T-helper 2 cell treated with Interferon-gamma antibody and Interleukin-4, amounts not matched to agents 5 μg/mL and 100 μg/mL, for 36 hours (primary cell): ENCODE measurements at regions not wholly inside any gene's neighbourhood (a gene's known extent, or its start where the extent isn't known, plus 50 kb on each side); places are given as distances from the start of the nearest gene placed in this dataset.

Source experiments
- DNase-seq: peaks from one replicate; pipeline ENCODE4 v3.0.0; 2021; ENCODE audit warnings: low spot score
- H3K27ac Mint-ChIP-seq: one replicate; pipeline ENCODE4 v1.8.0; 2021; ENCODE audit warnings: mild to moderate bottlenecking, mixed read lengths
- H3K27me3 Mint-ChIP-seq: one replicate; pipeline ENCODE4 v1.8.0; 2021; ENCODE audit warnings: low read depth, mixed read lengths
- H3K36me3 Mint-ChIP-seq: one replicate; pipeline ENCODE4 v1.8.0; 2021; ENCODE audit warnings: low read depth, mixed read lengths
- H3K4me1 Mint-ChIP-seq: one replicate; pipeline ENCODE4 v1.8.0; 2021; ENCODE audit warnings: low read depth, mixed read lengths
- H3K4me3 Mint-ChIP-seq: one replicate; pipeline ENCODE4 v1.8.0; 2022; ENCODE audit warnings: mild to moderate bottlenecking, moderate library complexity, mixed read lengths
- H3K9me3 Mint-ChIP-seq: one replicate; pipeline ENCODE4 v1.8.0; 2021; ENCODE audit warnings: mixed read lengths

DNA sequence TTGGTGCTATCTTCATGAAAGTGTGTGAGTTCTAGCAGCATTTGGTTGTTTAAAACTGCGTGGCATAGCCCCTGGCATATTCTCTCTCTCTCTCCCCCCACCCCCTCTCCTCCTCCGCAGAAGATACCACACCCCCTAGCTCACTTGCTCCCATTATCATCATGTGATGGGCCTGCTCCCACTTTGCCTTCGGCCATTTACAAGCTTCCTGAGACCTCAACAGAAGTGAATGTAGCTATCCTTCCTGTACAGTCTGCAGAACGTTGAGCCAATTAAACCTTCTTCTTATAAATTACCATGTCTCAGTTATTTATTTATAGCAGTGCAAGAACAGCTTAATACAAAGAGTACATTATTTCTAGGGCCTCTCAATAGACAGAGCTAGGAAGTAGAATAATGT lies 1032.5 kb upstream of the CADM2 start:
- no peaks in the 10 kb centered on the region for H3K4me1 Mint-ChIP-seq
- H3K36me3 Mint-ChIP-seq, result no peaks in the 10 kb centered on the region
- no peak overlapping the region for H3K27ac Mint-ChIP-seq
- H3K4me3 Mint-ChIP-seq, result no peak overlapping the region
- no peak for DNase-seq
- no peaks in the 10 kb centered on the region for H3K27me3 Mint-ChIP-seq
- peaks cover 40% of the 10 kb centered on the region for H3K9me3 Mint-ChIP-seq

DNA sequence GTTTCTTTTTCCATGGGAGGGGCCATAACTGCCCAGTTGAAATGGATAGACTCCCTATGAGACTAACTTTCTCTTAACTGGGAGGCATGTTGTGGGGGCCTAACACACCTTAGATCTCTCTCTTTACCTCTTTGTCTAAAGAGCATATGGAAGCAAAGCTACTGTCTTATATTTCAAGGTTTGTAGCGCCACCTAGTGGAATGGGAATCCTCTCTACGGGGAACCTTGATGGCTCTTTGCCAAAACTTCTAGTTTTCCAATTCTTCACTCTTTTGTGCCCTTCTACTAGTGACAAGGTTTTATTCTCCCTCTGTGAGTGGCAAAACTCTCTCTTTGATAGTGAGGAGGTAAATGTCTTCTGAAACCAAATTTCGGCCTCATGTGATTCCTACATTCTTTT lies 1030.4 kb upstream of the CADM2 start:
- H3K9me3 Mint-ChIP-seq, result peaks cover 50% of the 10 kb centered on the region
- no peak overlapping the region for H3K4me3 Mint-ChIP-seq
- no peaks in the 10 kb centered on the region for H3K4me1 Mint-ChIP-seq
- no peaks in the 10 kb centered on the region for H3K36me3 Mint-ChIP-seq
- DNase-seq, result no peak
- no peaks in the 10 kb centered on the region for H3K27me3 Mint-ChIP-seq
- no peak overlapping the region for H3K27ac Mint-ChIP-seq

DNA sequence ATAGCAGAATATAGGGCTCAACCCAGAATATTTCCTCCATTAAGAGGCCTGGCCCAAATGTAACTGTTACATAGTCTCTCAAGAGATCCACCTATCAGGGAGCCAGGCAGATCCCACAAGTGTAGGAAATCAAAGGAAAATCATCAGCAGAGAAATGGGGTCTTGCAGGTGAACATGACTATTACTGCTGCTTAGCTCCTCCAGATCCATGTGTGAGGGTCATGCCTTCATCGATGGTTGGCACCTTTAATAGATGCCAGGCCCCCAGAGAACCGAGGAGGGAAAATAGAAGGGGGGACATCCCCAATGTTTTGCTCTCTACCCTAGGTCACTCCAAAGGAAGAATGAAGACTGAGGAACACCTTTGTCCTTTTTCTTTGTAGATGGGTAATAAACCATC lies 1029.9 kb upstream of the CADM2 start:
- Mint-ChIP-seq H3K4me3 (no peak overlapping the region), H3K27me3 (no peaks in the 10 kb centered on the region), H3K27ac (no peak overlapping the region), H3K4me1 (no peaks in the 10 kb centered on the region), H3K9me3 (peaks cover 50% of the 10 kb centered on the region), H3K36me3 (no peaks in the 10 kb centered on the region)
- no peak for DNase-seq

- H3K4me3 Mint-ChIP-seq, result no peak overlapping the region
- H3K9me3 Mint-ChIP-seq, result peaks cover 49% of the 10 kb centered on the region
- no peak for DNase-seq
- H3K36me3 Mint-ChIP-seq, result no peaks in the 10 kb centered on the region
- no peaks in the 10 kb centered on the region for H3K27me3 Mint-ChIP-seq
- H3K27ac Mint-ChIP-seq, result no peak overlapping the region
- H3K4me1 Mint-ChIP-seq, result no peaks in the 10 kb centered on the region
Measured at GRCh38 chr3:83934192-83935021, 1024.4 kb upstream of the CADM2 start.

DNA sequence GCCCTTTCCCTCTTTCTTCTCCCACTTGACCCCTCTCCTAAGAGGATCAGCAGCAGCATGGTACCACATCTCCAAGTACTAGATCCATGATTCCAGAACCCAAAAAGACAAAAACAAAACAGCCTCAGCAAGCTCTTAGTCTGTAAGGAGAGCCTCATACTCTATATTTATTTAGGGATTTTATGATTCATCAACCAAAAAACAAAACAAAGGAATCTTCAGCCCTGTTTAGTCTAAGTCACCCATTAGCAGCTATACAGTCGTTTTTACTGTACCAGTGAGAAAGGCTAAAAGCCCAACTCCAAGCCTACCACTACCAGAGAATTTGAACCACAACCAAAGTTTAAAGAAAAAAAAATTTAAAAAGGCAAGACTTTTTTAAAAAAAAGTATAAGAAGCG lies 1020.3 kb upstream of the CADM2 start:
- no peak for DNase-seq
- H3K27ac Mint-ChIP-seq, result no peak overlapping the region

DNA sequence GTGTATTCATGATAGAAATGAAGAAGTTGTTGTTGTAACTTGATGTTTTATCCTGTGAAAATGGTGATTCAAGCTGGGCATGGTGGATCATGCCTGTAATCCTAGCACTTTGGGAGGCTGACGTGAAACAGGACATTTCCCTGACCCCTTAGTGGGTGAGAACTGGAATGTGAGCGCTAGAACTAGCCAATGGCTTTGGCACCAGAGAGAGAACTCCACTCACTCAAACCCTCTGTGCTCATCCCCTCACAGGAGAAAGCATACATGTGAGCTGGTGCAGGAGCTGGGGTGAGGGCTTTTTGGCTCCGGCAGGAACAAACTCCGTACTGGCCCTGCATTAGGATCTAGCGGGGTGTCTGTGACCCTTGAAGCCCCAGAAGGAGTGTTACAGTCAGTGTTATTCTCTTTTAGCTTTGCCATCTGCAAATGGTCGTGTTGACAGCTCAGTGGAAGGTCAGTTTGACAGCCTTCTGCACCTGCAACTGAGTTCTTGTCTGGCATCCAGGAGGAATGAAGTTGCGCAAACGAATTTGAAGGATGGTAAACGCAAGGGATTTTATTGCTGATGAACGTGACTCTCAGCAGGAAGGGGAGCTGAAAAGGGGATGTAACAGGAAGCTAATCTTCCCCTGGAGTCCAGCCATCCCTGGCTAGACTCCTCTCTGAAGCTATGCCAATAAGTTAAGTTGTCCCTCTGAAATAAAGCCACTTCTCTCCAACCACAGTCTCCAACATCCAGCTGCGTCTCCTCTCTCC lies 1016.6 kb upstream of the CADM2 start:
- no peak for DNase-seq
- H3K27me3 Mint-ChIP-seq, result no peaks in the 10 kb centered on the region
- no peaks in the 10 kb centered on the region for H3K36me3 Mint-ChIP-seq
- no peak overlapping the region for H3K27ac Mint-ChIP-seq
- H3K4me3 Mint-ChIP-seq, result no peak overlapping the region
- no peaks in the 10 kb centered on the region for H3K4me1 Mint-ChIP-seq
- peaks cover 23% of the 10 kb centered on the region for H3K9me3 Mint-ChIP-seq

More for the DNA sequence above, 1020.3 kb upstream of the CADM2 start:
- peaks cover 33% of the 10 kb centered on the region for H3K9me3 Mint-ChIP-seq
- H3K4me3 Mint-ChIP-seq, result no peak overlapping the region
- H3K27me3 Mint-ChIP-seq, result no peaks in the 10 kb centered on the region
- no peaks in the 10 kb centered on the region for H3K36me3 Mint-ChIP-seq
- H3K4me1 Mint-ChIP-seq, result no peaks in the 10 kb centered on the region

GRCh38 chr3:83946049-83946448 lies 1012.7 kb upstream of the CADM2 start:
- no peaks in the 10 kb centered on the region for H3K4me1 Mint-ChIP-seq
- H3K27me3 Mint-ChIP-seq, result no peaks in the 10 kb centered on the region
- no peak overlapping the region for H3K4me3 Mint-ChIP-seq
- peaks cover 10% of the 10 kb centered on the region for H3K9me3 Mint-ChIP-seq
- no peak for DNase-seq
- no peak overlapping the region for H3K27ac Mint-ChIP-seq
- no peaks in the 10 kb centered on the region for H3K36me3 Mint-ChIP-seq

GRCh38 chr3:83946554-83946953 lies 1012.2 kb upstream of the CADM2 start:
- Mint-ChIP-seq H3K4me1 (no peaks in the 10 kb centered on the region), H3K36me3 (no peaks in the 10 kb centered on the region)
- DNase-seq, result no peak

DNA sequence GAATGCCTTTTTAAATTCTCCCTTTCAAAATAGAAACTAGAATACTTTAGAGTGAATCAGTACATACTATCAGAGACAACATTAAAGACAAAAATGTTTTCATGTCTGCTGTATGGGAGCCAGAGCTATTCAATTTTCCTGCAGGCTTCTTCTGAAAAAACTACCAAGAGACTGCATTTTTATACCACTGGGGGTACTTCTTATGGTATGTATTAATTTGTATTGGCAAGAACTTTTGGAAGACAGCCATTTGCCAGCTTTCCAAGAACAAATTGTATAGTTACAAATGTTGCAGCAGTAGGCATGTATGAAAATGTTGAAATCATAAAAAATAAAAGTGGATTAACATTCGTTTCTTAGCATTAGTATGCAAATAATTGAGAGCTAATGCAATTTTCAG lies 1010.0 kb upstream of the CADM2 start:
- no peak overlapping the region for H3K27ac Mint-ChIP-seq
- no peaks in the 10 kb centered on the region for H3K4me1 Mint-ChIP-seq
- peaks cover 16% of the 10 kb centered on the region for H3K9me3 Mint-ChIP-seq
- H3K27me3 Mint-ChIP-seq, result no peaks in the 10 kb centered on the region
- H3K36me3 Mint-ChIP-seq, result no peaks in the 10 kb centered on the region
- H3K4me3 Mint-ChIP-seq, result no peak overlapping the region
- no peak for DNase-seq

More at GRCh38 chr3:83946554-83946953, 1012.2 kb upstream of the CADM2 start:
- Mint-ChIP-seq H3K4me3 (no peak overlapping the region), H3K27ac (no peak overlapping the region), H3K9me3 (peaks cover 7% of the 10 kb centered on the region), H3K27me3 (no peaks in the 10 kb centered on the region)

DNA sequence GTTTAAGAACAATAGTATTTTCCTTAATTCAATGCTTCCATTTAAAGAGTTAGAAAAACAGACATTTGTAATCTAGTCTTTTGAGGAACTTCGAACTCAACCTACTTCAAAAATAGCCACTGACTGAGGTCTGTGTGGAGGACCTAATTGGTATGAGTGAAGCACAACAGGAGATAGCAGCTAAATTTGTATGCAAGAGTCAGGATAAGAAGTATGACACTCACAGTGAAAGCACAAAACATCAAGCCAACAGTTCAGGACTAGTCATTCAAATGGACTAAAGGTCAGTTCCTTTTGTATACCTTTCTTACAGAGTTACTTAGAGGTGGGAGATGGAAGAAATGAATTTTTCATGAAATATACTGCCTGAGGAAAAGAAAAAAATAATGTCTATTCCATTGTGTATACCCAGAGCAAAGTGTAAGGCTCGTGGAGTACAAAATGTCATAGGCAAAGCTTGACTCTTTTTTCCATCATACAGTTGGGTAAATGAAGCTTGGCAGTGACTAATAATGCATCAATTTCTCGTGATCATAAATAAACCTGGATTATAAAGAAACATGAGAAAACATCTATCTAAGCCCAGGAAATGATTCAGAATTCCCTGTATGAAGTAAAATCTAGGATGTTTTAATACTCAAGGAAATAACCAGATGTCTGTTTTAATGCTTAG lies 1005.2 kb upstream of the CADM2 start:
- Mint-ChIP-seq H3K4me3 (no peak overlapping the region), H3K36me3 (no peaks in the 10 kb centered on the region), H3K27me3 (no peaks in the 10 kb centered on the region), H3K27ac (no peak overlapping the region), H3K4me1 (no peaks in the 10 kb centered on the region), H3K9me3 (peaks cover 14% of the 10 kb centered on the region)
- DNase-seq, result no peak

- H3K4me3 Mint-ChIP-seq, result no peak overlapping the region
- H3K9me3 Mint-ChIP-seq, result peaks cover 22% of the 10 kb centered on the region
Measured at GRCh38 chr3:83956431-83956830, 1002.4 kb upstream of the CADM2 start.

GRCh38 chr3:83968356-83968755 lies 990.4 kb upstream of the CADM2 start:
- Mint-ChIP-seq H3K27ac (no peak overlapping the region), H3K9me3 (peaks cover 43% of the 10 kb centered on the region), H3K4me3 (no peak overlapping the region), H3K27me3 (no peaks in the 10 kb centered on the region), H3K36me3 (no peaks in the 10 kb centered on the region), H3K4me1 (no peaks in the 10 kb centered on the region)
- no peak for DNase-seq

More at GRCh38 chr3:83956431-83956830, 1002.4 kb upstream of the CADM2 start:
- no peaks in the 10 kb centered on the region for H3K27me3 Mint-ChIP-seq
- no peaks in the 10 kb centered on the region for H3K36me3 Mint-ChIP-seq
- H3K4me1 Mint-ChIP-seq, result no peaks in the 10 kb centered on the region
- H3K27ac Mint-ChIP-seq, result no peak overlapping the region
- DNase-seq, result no peak

DNA sequence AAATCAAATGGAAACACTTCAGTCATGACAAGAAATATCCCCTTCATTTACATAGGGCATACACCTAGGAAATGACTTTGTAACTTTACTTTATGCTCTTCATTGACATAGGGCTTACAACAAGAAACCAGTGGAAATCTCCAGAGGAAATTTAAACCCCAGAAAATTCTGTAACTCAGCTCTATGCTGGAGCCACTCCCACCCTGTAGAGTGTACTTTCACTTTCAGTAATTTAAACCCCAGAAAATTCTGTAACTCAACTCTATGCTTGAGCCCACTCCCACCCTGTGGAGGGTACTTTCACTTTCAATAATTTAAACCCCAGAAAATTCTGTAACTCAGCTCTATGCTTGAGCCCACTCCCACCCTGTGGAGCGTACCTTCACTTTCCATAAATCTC lies 987.1 kb upstream of the CADM2 start:
- Mint-ChIP-seq H3K9me3 (peaks cover 42% of the 10 kb centered on the region), H3K36me3 (no peaks in the 10 kb centered on the region), H3K4me3 (no peak overlapping the region), H3K27me3 (no peaks in the 10 kb centered on the region), H3K4me1 (no peaks in the 10 kb centered on the region), H3K27ac (no peak overlapping the region)
- no peak for DNase-seq

DNA sequence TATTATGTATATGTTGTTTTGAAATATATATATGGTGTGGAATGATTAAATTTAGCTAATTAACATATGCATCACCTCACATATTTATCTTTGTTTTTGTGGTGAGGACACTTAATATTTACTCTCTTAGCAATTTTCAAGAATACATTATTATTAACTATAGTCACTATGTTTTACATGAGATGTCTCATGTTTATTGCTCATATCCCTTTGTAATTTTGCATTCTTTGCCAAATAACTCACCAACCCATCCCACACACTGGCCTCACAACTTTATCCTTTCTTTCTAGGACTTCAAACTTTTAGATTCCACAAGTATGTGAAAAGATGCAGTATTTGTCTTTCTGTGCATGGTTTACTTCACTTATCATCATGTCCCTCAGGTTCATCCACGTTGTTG lies 950.2 kb upstream of the CADM2 start:
- Mint-ChIP-seq H3K9me3 (peaks cover 42% of the 10 kb centered on the region), H3K4me3 (no peak overlapping the region), H3K27ac (no peak overlapping the region), H3K36me3 (no peaks in the 10 kb centered on the region), H3K27me3 (no peaks in the 10 kb centered on the region), H3K4me1 (no peaks in the 10 kb centered on the region)
- no peak for DNase-seq
